ENCODE measurements at regions not wholly inside any gene's neighbourhood (a gene's known extent, or its start where the extent isn't known, plus 50 kb on each side); places are given as distances from the start of the nearest gene placed in this dataset.

DNA sequence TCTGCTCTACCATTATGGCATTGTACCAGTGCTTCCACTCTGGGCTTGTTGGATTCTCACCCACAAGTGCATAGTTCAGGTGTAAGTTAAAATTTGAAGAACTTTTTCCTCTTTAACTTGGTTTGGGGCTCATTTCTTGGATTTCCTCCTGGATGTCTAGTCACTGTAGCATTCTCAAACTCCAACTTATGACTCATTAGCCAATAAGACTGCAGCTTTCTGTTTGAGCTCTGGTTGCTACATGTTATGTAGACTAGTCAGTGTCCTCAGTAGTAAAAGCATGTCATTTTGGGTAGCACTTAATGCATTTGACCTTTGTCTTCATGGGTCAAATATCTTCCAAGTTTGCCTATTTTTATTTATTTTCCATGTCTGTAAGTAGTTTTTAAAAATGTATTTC, 790.8 kb downstream of the BRINP1 start:
- TF ChIP-seq CTCF (IDR thresholded peaks at IDR 0.05; ENCODE audit: low read length), result no peak
- TF ChIP-seq EZH2 (IDR thresholded peaks at IDR 0.05; ENCODE audit: borderline replicate concordance, low read length), result no peak
- H2AFZ ChIP-seq (ENCODE audit: low read length), result no peak overlapping the region

GRCh38 chr9:118583414-118583813, 785.8 kb downstream of the BRINP1 start:
- H3K4me3 ChIP-seq (ENCODE audit: low read depth, low read length, poor library complexity, severe bottlenecking), result no peak overlapping the region
- TF ChIP-seq EZH2 (IDR thresholded peaks at IDR 0.05; ENCODE audit: borderline replicate concordance, low read length) (no peak), CTCF (IDR thresholded peaks at IDR 0.05; ENCODE audit: low read length) (no peak)
- no peaks in the 10 kb centered on the region for H3K4me1 ChIP-seq (ENCODE audit: insufficient read depth, low read length, severe bottlenecking)
- no peaks in the 10 kb centered on the region for H3K79me2 ChIP-seq (ENCODE audit: insufficient read depth, low read length)
- H3K4me2 ChIP-seq (ENCODE audit: low read length), result no peak overlapping the region
- H3K9me2 ChIP-seq (ENCODE audit: low read depth, low read length), result no peaks in the 10 kb centered on the region
- H4K20me1 ChIP-seq (ENCODE audit: insufficient read depth, low read length), result no peaks in the 10 kb centered on the region
- H3F3A ChIP-seq (ENCODE audit: insufficient read depth, low read length), result no peaks in the 10 kb centered on the region
- H3K27ac ChIP-seq (ENCODE audit: low read depth, low read length, poor library complexity, severe bottlenecking), result no peak overlapping the region
- no peaks in the 10 kb centered on the region for H3K36me3 ChIP-seq (ENCODE audit: insufficient read depth, low read length)
- no peak overlapping the region for H3K9ac ChIP-seq (ENCODE audit: low read length)
- H3K27me3 ChIP-seq (ENCODE audit: insufficient read depth, low read length), result no peaks in the 10 kb centered on the region
- H2AFZ ChIP-seq (ENCODE audit: low read length), result no peak overlapping the region
- no peaks in the 10 kb centered on the region for H3K9me3 ChIP-seq (ENCODE audit: low read length)

More for the DNA sequence above, 790.8 kb downstream of the BRINP1 start:
- Histone ChIP-seq H3K9me3 (ENCODE audit: low read length) (no peaks in the 10 kb centered on the region), H3K27me3 (ENCODE audit: insufficient read depth, low read length) (no peaks in the 10 kb centered on the region), H3K4me1 (ENCODE audit: insufficient read depth, low read length, severe bottlenecking) (no peaks in the 10 kb centered on the region), H3K4me3 (ENCODE audit: low read depth, low read length, poor library complexity, severe bottlenecking) (no peak overlapping the region), H3K36me3 (ENCODE audit: insufficient read depth, low read length) (no peaks in the 10 kb centered on the region), H3K79me2 (ENCODE audit: insufficient read depth, low read length) (no peaks in the 10 kb centered on the region), H3K9me2 (ENCODE audit: low read depth, low read length) (no peaks in the 10 kb centered on the region), H3K4me2 (ENCODE audit: low read length) (no peak overlapping the region), H3F3A (ENCODE audit: insufficient read depth, low read length) (no peaks in the 10 kb centered on the region), H3K27ac (ENCODE audit: low read depth, low read length, poor library complexity, severe bottlenecking) (no peak overlapping the region), H3K9ac (ENCODE audit: low read length) (no peak overlapping the region), H4K20me1 (ENCODE audit: insufficient read depth, low read length) (no peaks in the 10 kb centered on the region)

- Histone ChIP-seq H3K4me3 (ENCODE audit: low read depth, low read length, poor library complexity, severe bottlenecking) (no peak overlapping the region), H3K4me2 (ENCODE audit: low read length) (no peak overlapping the region), H4K20me1 (ENCODE audit: insufficient read depth, low read length) (no peaks in the 10 kb centered on the region), H3K27me3 (ENCODE audit: insufficient read depth, low read length) (no peaks in the 10 kb centered on the region), H3K9me3 (ENCODE audit: low read length) (no peaks in the 10 kb centered on the region), H3K4me1 (ENCODE audit: insufficient read depth, low read length, severe bottlenecking) (no peaks in the 10 kb centered on the region), H3K36me3 (ENCODE audit: insufficient read depth, low read length) (no peaks in the 10 kb centered on the region), H3F3A (ENCODE audit: insufficient read depth, low read length) (no peaks in the 10 kb centered on the region), H2AFZ (ENCODE audit: low read length) (no peak overlapping the region), H3K27ac (ENCODE audit: low read depth, low read length, poor library complexity, severe bottlenecking) (no peak overlapping the region), H3K79me2 (ENCODE audit: insufficient read depth, low read length) (no peaks in the 10 kb centered on the region), H3K9me2 (ENCODE audit: low read depth, low read length) (no peaks in the 10 kb centered on the region), H3K9ac (ENCODE audit: low read length) (no peak overlapping the region)
- TF ChIP-seq CTCF (IDR thresholded peaks at IDR 0.05; ENCODE audit: low read length), result no peak
- TF ChIP-seq EZH2 (IDR thresholded peaks at IDR 0.05; ENCODE audit: borderline replicate concordance, low read length), result no peak
Measured at GRCh38 chr9:118586978-118587377, 782.3 kb downstream of the BRINP1 start.

All from OCI-LY1 (cell line).